Body of pancreas (tissue), 4 donors: ENCODE measurements at regions not wholly inside any gene's neighbourhood (a gene's known extent, or its start where the extent isn't known, plus 50 kb on each side); places are given as distances from the start of the nearest gene placed in this dataset.

Source experiments
- ATAC-seq: fragments of 150-250 bp; one replicate; pipeline ENCODE4 v1.9.1; 2016
- DNase-seq, 4 donors: peaks; one replicate each; pipeline ENCODE4 v3.0.0-alpha.2; 2019
- H3K27ac ChIP-seq, 4 donors: fragments of 200-600 bp; sonication (generic); 1 replicate in 3 of 4; 2 replicates in 1 of 4; pipeline versions ENCODE4 v1.5.1 to v1.6.1; 2016 to 2019; ENCODE audit warnings: mild to moderate bottlenecking in 1 of 4, mixed read lengths in 1 of 4, moderate library complexity in 1 of 4
- H3K27me3 ChIP-seq, 2 donors: fragments of 200-600 bp; sonication (generic); one replicate each; pipeline ENCODE4 v1.6.0; 2016; ENCODE audit warnings: mild to moderate bottlenecking in 1 of 2
- H3K36me3 ChIP-seq, 2 donors: fragments of 200-600 bp; sonication (generic); replicated peaks in 1 of 2; 2 replicates each; pipeline ENCODE4 v1.5.1; 2016; ENCODE audit warnings: low read depth in 2 of 2; ENCODE audit not compliant: insufficient read depth in 1 of 2
- H3K4me1 ChIP-seq: fragments of 200-600 bp; sonication (generic); one replicate; pipeline ENCODE4 v1.6.0; 2016
- H3K4me3 ChIP-seq, 2 donors: fragments of 200-600 bp; sonication (generic); 1 replicate in 1 of 2; 2 replicates in 1 of 2; pipeline ENCODE4 v1.5.1; 2016 to 2019
- H3K9me3 ChIP-seq, 3 donors: fragments of 200-600 bp; sonication (generic); 1 replicate in 2 of 3; 2 replicates in 1 of 3; pipeline ENCODE4 v1.5.1; 2016
- CTCF ChIP-seq, 7 experiments: fragments of 450-650 bp in 4 of 7; fragments of 200-600 bp in 3 of 7; sonication (generic) in 3 of 7; IDR thresholded peaks; one replicate each; pipeline ENCODE4 v1.5.1; 2016 to 2019; ENCODE audit warnings: antibody characterized with exemption in 7 of 7
- POLR2A ChIP-seq, 3 donors: fragments of 450-650 bp; IDR thresholded peaks; one replicate each; pipeline ENCODE4 v1.6.1; 2016; ENCODE audit warnings: antibody characterized with exemption in 3 of 3, mild to moderate bottlenecking in 2 of 3
- WGBS, 2 donors: methylation state at CpG; one replicate each; pipeline ENCODE4 v1.1.5; 2017; 5-methylcytosine and 5-hydroxymethylcytosine counted together
- intact Hi-C: fragments of 100-400 bp; cut with DNase I; formaldehyde crosslinking; loops from one replicate; pipeline ENCODE4 v1.15.1; 2023

DNA sequence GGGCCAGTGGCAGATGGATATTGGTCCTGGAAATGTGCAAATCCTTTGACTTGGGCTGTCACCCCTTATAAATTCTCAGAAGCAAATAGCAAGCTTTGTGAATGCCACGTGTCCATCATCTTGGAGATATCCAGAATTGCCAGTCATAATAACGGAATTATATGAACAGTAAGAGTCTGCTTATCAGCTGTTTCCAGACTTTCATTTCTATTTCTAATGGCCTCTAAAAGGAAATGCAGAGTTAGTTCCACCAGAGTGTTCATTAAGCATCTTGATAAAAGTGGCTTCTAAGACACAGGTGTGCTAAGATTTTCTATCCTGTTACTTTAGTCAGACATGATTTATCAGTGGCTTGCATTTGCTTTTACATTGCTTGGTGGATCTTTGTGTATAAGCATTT is 87.4 kb downstream of the RAMP3 start:
- TF ChIP-seq POLR2A (IDR thresholded peaks at IDR 0.05): no peak
- no peak for TF ChIP-seq CTCF (IDR thresholded peaks at IDR 0.05)
- ATAC-seq: no peak
- intact Hi-C loops: no loop called here

GRCh38 chr7:45246339-45246738 is 88.7 kb downstream of the RAMP3 start:
- Histone ChIP-seq H3K27me3 (no peaks in the 10 kb centered on the region), H3K36me3 (no peaks in the 10 kb centered on the region), H3K4me1 (no peaks in the 10 kb centered on the region), H3K27ac (no peak overlapping the region), H3K9me3 (no peaks in the 10 kb centered on the region), H3K4me3 (no peak overlapping the region)
- ATAC-seq (no peak), DNase-seq (no peak)
- intact Hi-C loops: no loop called here
- 55 to 65% methylated on average over 3 of the region's 3 CpGs for WGBS, 2 donors
- no peak for TF ChIP-seq CTCF (IDR thresholded peaks at IDR 0.05)
- no peak for TF ChIP-seq POLR2A (IDR thresholded peaks at IDR 0.05)

More for the DNA sequence above, 87.4 kb downstream of the RAMP3 start:
- WGBS, 2 donors: 69 to 70% methylated on average over 2 of the region's 2 CpGs
- H3K9me3 ChIP-seq: no peaks in the 10 kb centered on the region
- DNase-seq: no peak
- no peak overlapping the region for H3K4me3 ChIP-seq
- no peaks in the 10 kb centered on the region for H3K36me3 ChIP-seq
- no peak overlapping the region for H3K27ac ChIP-seq
- H3K4me1 ChIP-seq: no peaks in the 10 kb centered on the region
- H3K27me3 ChIP-seq: no peaks in the 10 kb centered on the region

GRCh38 chr7:45252248-45252647 is 94.7 kb downstream of the RAMP3 start:
- Histone ChIP-seq H3K27me3 (no peaks in the 10 kb centered on the region), H3K9me3 (no peaks in the 10 kb centered on the region), H3K27ac (no peak overlapping the region), H3K4me1 (no peaks in the 10 kb centered on the region), H3K4me3 (no peak overlapping the region), H3K36me3 (no peaks in the 10 kb centered on the region)
- intact Hi-C loops: no loop called here
- TF ChIP-seq POLR2A (IDR thresholded peaks at IDR 0.05): no peak
- no peak for TF ChIP-seq CTCF (IDR thresholded peaks at IDR 0.05)
- ATAC-seq (no peak), DNase-seq (no peak)
- WGBS, 2 donors: 30 to 52% methylated on average over 6 of the region's 6 CpGs

DNA sequence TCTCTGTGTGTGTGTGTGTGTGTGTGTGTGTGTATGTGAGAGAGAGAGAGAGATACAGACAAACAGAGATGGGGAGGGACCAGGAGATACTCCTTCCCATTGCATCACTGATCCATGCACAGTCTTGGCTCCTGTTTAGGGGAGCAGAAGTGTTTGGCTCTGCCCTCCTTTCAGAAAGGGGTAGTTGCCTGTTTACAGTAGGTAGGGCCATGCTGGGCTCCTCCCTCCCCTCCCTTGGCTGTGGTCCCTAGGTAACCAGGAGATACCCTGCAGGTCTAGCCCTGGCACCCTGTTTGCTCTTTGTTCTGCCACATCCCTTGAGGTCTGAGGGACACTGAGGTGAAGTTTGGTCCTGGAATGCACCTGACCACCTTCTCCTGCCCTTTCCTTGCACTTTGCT is 95.3 kb downstream of the RAMP3 start:
- Histone ChIP-seq H3K4me1 (no peaks in the 10 kb centered on the region), H3K36me3 (no peaks in the 10 kb centered on the region), H3K27ac (no peak overlapping the region), H3K4me3 (no peak overlapping the region), H3K9me3 (no peaks in the 10 kb centered on the region), H3K27me3 (no peaks in the 10 kb centered on the region)
- ATAC-seq: no peak
- TF ChIP-seq CTCF (IDR thresholded peaks at IDR 0.05): no peak
- intact Hi-C loops: no loop called here
- DNase-seq: no peak

GRCh38 chr7:45253368-45253767 is 95.8 kb downstream of the RAMP3 start:
- no peak for TF ChIP-seq POLR2A (IDR thresholded peaks at IDR 0.05)
- TF ChIP-seq CTCF (IDR thresholded peaks at IDR 0.05): no peak
- 24 to 58% methylated on average over 1 of the region's 1 CpG for WGBS, 2 donors
- no peak overlapping the region for H3K4me3 ChIP-seq
- DNase-seq: no peak
- no peaks in the 10 kb centered on the region for H3K27me3 ChIP-seq
- intact Hi-C loops: no loop called here
- H3K27ac ChIP-seq: no peak overlapping the region
- H3K9me3 ChIP-seq: no peaks in the 10 kb centered on the region
- ATAC-seq: no peak
- H3K4me1 ChIP-seq: no peaks in the 10 kb centered on the region
- H3K36me3 ChIP-seq: no peaks in the 10 kb centered on the region
